ENCODE measurements at regions not wholly inside any gene's neighbourhood (a gene's known extent, or its start where the extent isn't known, plus 50 kb on each side); places are given as distances from the start of the nearest gene placed in this dataset.

- Histone ChIP-seq H3K4me3 (ENCODE audit: insufficient read depth, low read depth, low read length) (no peak overlapping the region), H3K9me1 (ENCODE audit: insufficient read depth, low read length) (no peaks in the 10 kb centered on the region), H3K4ac (ENCODE audit: low read depth, low read length) (no peak overlapping the region), H3K27ac (ENCODE audit: insufficient read depth, low read length) (no peak overlapping the region), H4K20me1 (ENCODE audit: insufficient read depth, low read length) (no peaks in the 10 kb centered on the region), H3K79me1 (ENCODE audit: low read depth in 1 of 2, low read length in 2 of 2) (no peaks in the 10 kb centered on the region), H3K14ac (replicated peaks; ENCODE audit: low read depth, low read length) (no peak overlapping the region), H4K8ac (ENCODE audit: low read depth in 2 of 2, low read length in 2 of 2) (no peak overlapping the region), H3K9ac (ENCODE audit: low read depth, low read length) (no peak overlapping the region), H2AK5ac (ENCODE audit: low read depth, low read length) (no peak overlapping the region), H2BK20ac (ENCODE audit: low read depth, low read length) (no peak overlapping the region), H2BK5ac (ENCODE audit: low read depth, low read length, poor library complexity, severe bottlenecking) (no peak overlapping the region), H4K91ac (ENCODE audit: insufficient read depth, low read depth, low read length) (no peak overlapping the region), H4K5ac (ENCODE audit: low read depth, low read length) (no peak overlapping the region), H2BK120ac (ENCODE audit: low read depth, low read length) (no peak overlapping the region), H3K56ac (ENCODE audit: extremely low read depth, insufficient read depth, low read length) (no peak overlapping the region), H2AK9ac (replicated peaks; ENCODE audit: low read depth, low read length, poor library complexity) (no peak overlapping the region), H3K4me2 (ENCODE audit: low read depth, low read length) (no peak overlapping the region), H2BK15ac (ENCODE audit: low read depth, low read length) (no peak overlapping the region), H3K36me3 (ENCODE audit: control insufficient read depth, insufficient read depth, low read length) (no peaks in the 10 kb centered on the region), H3K18ac (ENCODE audit: low read depth, low read length) (no peak overlapping the region), H3K4me1 (ENCODE audit: control insufficient read depth, insufficient read depth, low read length) (no peaks in the 10 kb centered on the region), H3K9me3 (ENCODE audit: control insufficient read depth, insufficient read depth, low read length) (no peaks in the 10 kb centered on the region), H3K27me3 (ENCODE audit: control insufficient read depth, insufficient read depth, low read length) (no peaks in the 10 kb centered on the region), H3K23ac (ENCODE audit: low read depth, low read length) (no peak overlapping the region), H2AFZ (replicated peaks; ENCODE audit: low read length, poor library complexity) (no peak overlapping the region)
- dilution Hi-C loops (cut with HindIII; ENCODE audit: low sequenced_read_pairs, unreplicated experiment): no loop called here
- TF ChIP-seq CEBPB (IDR thresholded peaks at IDR 0.05; ENCODE audit: low read depth, low read length): no peak
- no peak for TF ChIP-seq BHLHE40 (IDR thresholded peaks at IDR 0.05; ENCODE audit: low read depth, low read length)
- TF ChIP-seq RFX5 (IDR thresholded peaks at IDR 0.05; ENCODE audit: low read depth, low read length): no peak
- TF ChIP-seq MAFK (IDR thresholded peaks at IDR 0.05; ENCODE audit: low read depth, low read length): no peak
- no peak for TF ChIP-seq CHD1 (IDR thresholded peaks at IDR 0.05; ENCODE audit: low read depth, low read length)
- no peak for DNase-seq
- in situ Hi-C loops (cut with MboI; ENCODE audit: low sequenced_read_pairs): no loop called here
- CTCF ChIA-PET: no interaction called here
- no TSS peak for BruUV-seq (replicated peaks)
- POLR2A ChIA-PET (ENCODE audit: unreplicated experiment): no interaction called here
- intact Hi-C loops (cut with micrococcal nuclease): no loop called here
- no peak for ATAC-seq (ENCODE audit: low read depth)
- WGBS, 2 experiments (ENCODE audit: extremely low coverage in 2 of 2, insufficient read length in 1 of 2): no CpG with 5 or more reads among the region's 3 CpGs
Observed at GRCh38 chr10:10120671-10121070, 897.0 kb upstream of the CELF2 start.

Data from IMR-90 (cell line).